ENCODE measurements at regions not wholly inside any gene's neighbourhood (a gene's known extent, or its start where the extent isn't known, plus 50 kb on each side); places are given as distances from the start of the nearest gene placed in this dataset.
A peak's percentile ranks its signal among the peaks of the same experiment; 100 is the strongest.

DNA sequence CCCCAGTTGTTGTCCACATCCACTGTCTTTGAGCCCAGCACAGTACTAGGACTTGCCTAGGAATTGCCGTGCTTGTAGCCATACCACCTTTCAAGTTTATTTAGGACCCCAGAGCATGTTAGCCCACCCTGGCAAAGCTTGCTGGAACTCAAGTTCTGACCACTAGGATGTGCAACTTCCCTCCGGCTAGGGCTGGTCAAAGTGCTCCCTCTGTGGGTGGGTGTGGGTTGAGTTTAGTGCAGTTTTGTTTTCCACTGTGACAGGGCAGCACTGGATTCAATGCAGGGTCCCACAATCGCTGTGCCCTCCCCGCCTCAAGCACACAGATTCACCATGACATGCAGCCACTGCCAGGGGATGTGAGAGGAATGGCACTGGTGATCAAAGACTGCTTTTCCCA is 96.0 kb downstream of the RASGEF1B start:
- Mint-ChIP-seq H3K4me1 (ENCODE audit: low read depth) (no peaks in the 10 kb centered on the region), H3K27me3 (ENCODE audit: low read depth) (no peaks in the 10 kb centered on the region)
- DNase-seq = no peak

DNA sequence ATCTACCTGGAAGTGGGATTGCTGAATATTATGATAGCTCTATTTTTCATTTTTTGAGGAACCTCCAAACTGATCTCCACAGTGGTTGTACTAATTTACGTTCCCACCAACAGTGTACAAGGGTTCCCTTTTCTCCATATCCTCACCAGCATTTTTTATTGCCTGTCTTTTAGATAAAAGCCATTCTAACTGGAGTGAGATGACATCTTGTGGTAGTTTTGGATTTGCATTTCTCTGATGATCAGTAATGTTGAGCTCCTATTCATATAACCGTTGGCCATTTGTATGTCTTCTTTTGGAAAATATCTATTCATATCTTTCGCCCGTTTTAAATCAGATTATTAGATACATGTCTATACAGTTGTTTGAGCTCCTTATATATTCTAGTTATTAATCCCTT is 101.8 kb downstream of the RASGEF1B start:
- H3K27ac Mint-ChIP-seq = no peak overlapping the region
- peaks cover 26% of the 10 kb centered on the region for H3K27me3 Mint-ChIP-seq (ENCODE audit: low read depth)
- H3K4me1 Mint-ChIP-seq (ENCODE audit: low read depth) = no peaks in the 10 kb centered on the region
- DNase-seq (no peak), ATAC-seq (replicated peaks in 1 of 2) (no peak)
- H3K9me3 Mint-ChIP-seq = no peaks in the 10 kb centered on the region
- peaks cover 0 to 2% of the 10 kb centered on the region in 2 donors for H3K36me3 Mint-ChIP-seq (ENCODE audit: insufficient read depth in 2 of 2)
- no peak overlapping the region for H3K4me3 Mint-ChIP-seq

More for the DNA sequence above, 96.0 kb downstream of the RASGEF1B start:
- no peak overlapping the region for H3K4me3 Mint-ChIP-seq
- H3K36me3 Mint-ChIP-seq (ENCODE audit: insufficient read depth in 2 of 2) = no peaks in the 10 kb centered on the region
- H3K9me3 Mint-ChIP-seq = no peaks in the 10 kb centered on the region
- no peak overlapping the region for H3K27ac Mint-ChIP-seq
- ATAC-seq (replicated peaks in 1 of 2) = no peak

DNA sequence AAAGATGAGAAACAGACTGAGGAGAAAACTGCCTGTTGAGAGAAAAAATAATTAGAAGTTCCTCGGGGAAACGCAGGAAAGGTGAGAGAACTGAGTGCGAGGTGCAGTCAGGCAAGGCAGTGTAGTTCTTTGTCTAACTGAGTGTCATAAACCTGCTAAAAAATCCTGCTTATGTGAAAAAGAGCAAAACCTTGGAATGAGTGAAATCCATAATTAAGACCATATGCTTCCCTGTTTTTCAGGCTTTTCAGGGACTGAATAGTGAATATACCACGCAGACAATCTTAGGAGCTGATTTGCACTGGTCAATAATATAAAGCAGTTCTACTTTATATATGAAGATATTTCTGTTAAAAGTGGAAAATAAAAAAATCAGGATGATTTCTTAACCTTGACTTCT is 104.9 kb downstream of the RASGEF1B start:
- Mint-ChIP-seq H3K27me3 (ENCODE audit: low read depth) (peaks cover 40% of the 10 kb centered on the region), H3K27ac (no peak overlapping the region), H3K9me3 (no peaks in the 10 kb centered on the region), H3K4me3 (no peak overlapping the region), H3K4me1 (ENCODE audit: low read depth) (no peaks in the 10 kb centered on the region), H3K36me3 (ENCODE audit: insufficient read depth in 2 of 2) (peaks cover 0 to 2% of the 10 kb centered on the region in 2 donors)
- DNase-seq (no peak), ATAC-seq (replicated peaks in 1 of 2) (no peak)

DNA sequence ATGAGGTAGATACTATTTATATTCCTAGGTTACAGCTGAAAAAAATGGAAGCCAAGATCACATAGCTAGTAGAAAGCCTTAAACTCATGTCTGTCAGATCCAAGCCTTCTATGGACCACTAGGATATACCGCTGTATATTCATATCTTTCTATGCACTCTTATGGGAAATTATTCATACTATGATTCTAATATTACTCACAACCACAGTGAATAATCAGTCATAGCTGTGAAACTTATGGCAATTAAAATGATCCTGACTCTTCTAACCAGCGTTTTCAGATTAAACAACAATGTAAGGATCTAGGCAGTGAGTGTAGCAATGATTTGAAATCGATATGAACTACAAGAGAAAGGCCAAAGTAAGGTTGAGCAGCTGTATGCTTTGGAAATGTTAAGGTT is 111.0 kb downstream of the RASGEF1B start:
- Mint-ChIP-seq H3K36me3 (ENCODE audit: insufficient read depth in 2 of 2) (no peaks in the 10 kb centered on the region), H3K4me1 (ENCODE audit: low read depth) (peaks cover 6% of the 10 kb centered on the region), H3K9me3 (no peaks in the 10 kb centered on the region), H3K27me3 (ENCODE audit: low read depth) (peaks cover 38% of the 10 kb centered on the region), H3K4me3 (no peak overlapping the region), H3K27ac (no peak overlapping the region)
- ATAC-seq (replicated peaks in 1 of 2) (peak; percentile 29 to 49), DNase-seq (no peak)

DNA sequence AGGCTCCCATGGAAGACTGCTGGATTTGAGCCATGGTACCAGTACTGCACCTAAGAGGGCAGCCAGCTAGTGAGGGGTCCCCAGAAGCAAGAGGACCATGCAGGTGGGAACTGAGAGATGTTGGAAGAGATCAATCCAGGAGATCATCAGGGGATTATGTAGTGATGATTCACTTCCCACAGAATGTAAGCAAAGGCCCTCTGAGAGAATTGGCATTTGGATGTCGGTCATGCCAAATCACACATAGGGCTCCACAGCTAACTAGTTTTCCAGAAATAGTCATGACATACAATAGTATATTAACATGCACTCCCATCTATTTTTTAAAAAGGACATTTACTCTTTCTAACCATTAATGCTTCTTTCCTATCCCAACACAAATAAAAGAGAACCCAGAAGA is 112.5 kb downstream of the RASGEF1B start:
- ATAC-seq (replicated peaks in 1 of 2) (no peak), DNase-seq (no peak)
- no peak overlapping the region for H3K4me3 Mint-ChIP-seq
- H3K9me3 Mint-ChIP-seq = no peaks in the 10 kb centered on the region
- peaks cover 6% of the 10 kb centered on the region for H3K4me1 Mint-ChIP-seq (ENCODE audit: low read depth)
- H3K27ac Mint-ChIP-seq = no peak overlapping the region
- H3K36me3 Mint-ChIP-seq (ENCODE audit: insufficient read depth in 2 of 2) = no peaks in the 10 kb centered on the region
- peaks cover 26% of the 10 kb centered on the region for H3K27me3 Mint-ChIP-seq (ENCODE audit: low read depth)

DNA sequence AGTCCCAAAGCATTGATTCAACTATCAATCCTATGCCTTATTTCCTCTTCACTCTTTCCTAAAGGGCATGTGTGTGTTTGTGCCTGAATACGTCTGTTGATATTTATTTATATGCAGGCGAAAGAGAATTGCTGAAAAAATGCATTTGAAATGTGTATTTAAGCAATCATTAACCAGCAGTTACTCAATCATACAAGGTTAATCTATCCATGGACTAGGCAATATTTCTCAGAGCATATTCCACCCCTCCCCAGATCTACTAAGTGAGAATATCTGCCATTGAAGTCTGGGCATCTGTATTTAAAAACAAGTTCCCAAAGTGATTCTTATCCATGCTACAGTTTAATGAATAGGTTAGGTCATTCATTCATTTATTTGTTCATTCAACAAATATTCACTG is 113.6 kb downstream of the RASGEF1B start:
- Mint-ChIP-seq H3K4me3 (no peak overlapping the region), H3K36me3 (ENCODE audit: insufficient read depth in 2 of 2) (no peaks in the 10 kb centered on the region), H3K9me3 (no peaks in the 10 kb centered on the region), H3K4me1 (ENCODE audit: low read depth) (peaks cover 6% of the 10 kb centered on the region), H3K27me3 (ENCODE audit: low read depth) (peaks cover 31% of the 10 kb centered on the region), H3K27ac (no peak overlapping the region)
- no peak for ATAC-seq (replicated peaks in 1 of 2)
- DNase-seq = no peak

DNA sequence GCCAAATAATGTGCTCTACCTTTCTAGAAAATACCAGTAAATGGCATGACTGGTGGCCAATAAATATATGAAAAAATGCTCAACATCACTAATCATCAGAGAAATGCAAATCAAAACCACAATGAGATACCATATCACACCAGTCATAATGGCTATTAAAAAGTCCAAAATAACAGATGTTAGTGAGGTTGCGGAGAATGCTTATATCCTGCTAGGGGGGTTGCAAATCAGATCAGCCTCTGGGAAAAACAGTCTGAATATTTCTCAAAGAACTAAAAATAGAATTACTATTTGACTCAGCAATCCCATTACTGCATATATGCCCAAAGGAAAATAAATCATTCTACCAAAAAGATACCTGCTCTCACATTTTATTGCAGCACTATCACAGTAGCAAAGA is 115.1 kb downstream of the RASGEF1B start:
- H3K4me3 Mint-ChIP-seq = no peak overlapping the region
- no peaks in the 10 kb centered on the region for H3K36me3 Mint-ChIP-seq (ENCODE audit: insufficient read depth in 2 of 2)
- ATAC-seq (replicated peaks in 1 of 2) (no peak), DNase-seq (no peak)
- H3K27me3 Mint-ChIP-seq (ENCODE audit: low read depth) = peaks cover 41% of the 10 kb centered on the region
- peaks cover 6% of the 10 kb centered on the region for H3K4me1 Mint-ChIP-seq (ENCODE audit: low read depth)
- no peak overlapping the region for H3K27ac Mint-ChIP-seq
- no peaks in the 10 kb centered on the region for H3K9me3 Mint-ChIP-seq

DNA sequence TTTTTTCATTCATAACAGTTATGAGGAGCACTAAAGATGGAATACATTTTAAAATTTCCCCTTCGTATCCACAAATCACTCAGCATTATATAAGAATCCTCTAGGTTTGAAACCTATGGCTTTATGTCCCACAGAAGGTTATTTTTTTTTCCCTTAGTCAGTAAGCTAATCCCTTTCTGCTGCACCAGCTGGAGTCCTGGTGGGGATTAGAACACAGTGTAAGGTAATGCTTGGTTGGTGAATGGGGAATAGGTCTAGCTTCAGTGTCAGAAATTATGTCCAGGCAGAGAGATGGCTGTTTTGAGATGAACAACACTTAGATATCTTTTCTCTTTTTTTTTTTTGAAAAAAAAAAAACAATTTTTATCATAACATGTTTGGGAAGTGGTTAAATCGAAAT is 116.6 kb downstream of the RASGEF1B start:
- Mint-ChIP-seq H3K4me1 (ENCODE audit: low read depth) (no peaks in the 10 kb centered on the region), H3K4me3 (no peak overlapping the region), H3K36me3 (ENCODE audit: insufficient read depth in 2 of 2) (no peaks in the 10 kb centered on the region), H3K27me3 (ENCODE audit: low read depth) (peaks cover 44% of the 10 kb centered on the region), H3K27ac (no peak overlapping the region), H3K9me3 (no peaks in the 10 kb centered on the region)
- ATAC-seq (replicated peaks in 1 of 2) (no peak), DNase-seq (no peak)

DNA sequence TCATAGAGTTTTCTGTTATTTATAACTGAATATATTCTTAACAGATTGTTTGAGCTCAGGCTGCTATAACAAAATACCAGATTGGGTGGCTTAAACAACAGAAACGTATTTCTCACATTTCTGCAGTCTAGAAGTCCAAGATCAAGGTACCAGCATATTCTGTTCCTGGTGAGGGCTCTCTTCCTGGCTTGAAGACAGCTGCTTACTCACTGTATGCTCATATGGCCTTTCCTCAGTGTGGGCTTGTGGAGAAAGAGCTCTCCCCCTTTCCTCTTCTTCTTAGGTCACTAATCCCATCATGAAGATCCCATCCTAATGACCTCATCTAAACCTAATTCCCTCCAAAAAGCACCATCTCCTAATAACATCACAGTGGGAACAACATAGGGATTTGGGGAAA is 117.8 kb downstream of the RASGEF1B start:
- Mint-ChIP-seq H3K9me3 (no peaks in the 10 kb centered on the region), H3K4me3 (no peak overlapping the region), H3K27me3 (ENCODE audit: low read depth) (peaks cover 35% of the 10 kb centered on the region), H3K36me3 (ENCODE audit: insufficient read depth in 2 of 2) (no peaks in the 10 kb centered on the region), H3K4me1 (ENCODE audit: low read depth) (no peaks in the 10 kb centered on the region), H3K27ac (no peak overlapping the region)
- ATAC-seq (replicated peaks in 1 of 2) (no peak), DNase-seq (no peak)

DNA sequence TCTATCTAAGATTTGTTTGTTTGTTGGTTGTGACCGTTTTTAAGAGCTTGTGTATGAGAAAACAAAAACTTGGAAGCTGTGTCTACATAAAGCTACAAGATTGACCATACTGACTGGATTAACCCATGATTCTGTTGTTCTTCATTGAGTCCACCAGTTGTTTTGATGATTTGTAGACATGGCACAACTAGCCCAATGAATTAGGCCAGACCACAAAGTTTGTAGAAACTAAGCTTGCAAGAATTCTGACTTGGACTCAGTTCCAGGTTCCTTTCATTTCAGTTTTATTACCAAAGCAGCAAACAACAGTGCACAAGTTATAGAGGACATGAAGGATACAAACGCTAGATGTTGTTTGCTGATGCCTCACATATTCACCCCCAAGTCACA is 119.3 kb downstream of the RASGEF1B start:
- Mint-ChIP-seq H3K36me3 (ENCODE audit: insufficient read depth in 2 of 2) (no peaks in the 10 kb centered on the region), H3K27me3 (ENCODE audit: low read depth) (peaks cover 25% of the 10 kb centered on the region), H3K9me3 (no peaks in the 10 kb centered on the region), H3K27ac (no peak overlapping the region), H3K4me3 (no peak overlapping the region), H3K4me1 (ENCODE audit: low read depth) (no peaks in the 10 kb centered on the region)
- ATAC-seq (replicated peaks in 1 of 2) (no peak), DNase-seq (no peak)

DNA sequence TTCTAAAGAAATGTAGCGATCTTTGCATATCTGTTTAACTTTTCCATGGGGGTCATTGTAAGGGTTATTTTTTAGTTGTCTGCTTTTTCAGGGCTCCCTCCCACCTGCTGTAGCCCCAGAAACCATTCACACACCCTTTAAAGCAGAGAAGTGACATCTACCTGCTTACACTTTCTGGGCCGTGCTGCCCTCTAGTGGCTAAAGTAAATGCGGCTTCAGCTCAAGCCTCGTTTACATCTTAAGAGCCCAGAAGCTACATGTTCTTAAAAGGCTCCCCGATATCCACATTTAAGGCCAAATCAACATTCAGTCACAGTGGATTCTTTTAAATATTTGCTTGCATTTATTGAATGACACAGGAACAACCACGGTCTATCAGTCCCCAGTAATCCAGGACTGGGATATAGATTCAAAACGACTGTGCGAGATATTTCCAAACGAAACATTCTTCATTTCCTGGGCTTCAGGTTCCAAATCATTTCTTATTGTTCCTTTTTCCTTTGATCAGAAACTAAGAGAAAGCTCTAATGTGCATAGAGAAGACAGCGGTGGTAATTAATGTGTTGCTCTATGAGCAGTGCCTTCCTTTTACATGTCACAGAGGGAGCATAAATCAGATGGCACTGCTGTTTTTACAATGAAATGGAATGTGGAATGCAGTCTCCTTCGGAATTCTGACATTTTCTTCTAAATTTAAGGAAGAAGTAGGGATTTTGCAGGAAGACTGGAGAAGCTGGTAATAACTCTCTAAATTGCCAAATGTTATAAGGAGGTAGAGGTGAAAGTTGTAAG is 119.9 kb downstream of the RASGEF1B start:
- Mint-ChIP-seq H3K36me3 (ENCODE audit: insufficient read depth in 2 of 2) (no peaks in the 10 kb centered on the region), H3K4me1 (ENCODE audit: low read depth) (no peaks in the 10 kb centered on the region), H3K9me3 (no peaks in the 10 kb centered on the region), H3K27me3 (ENCODE audit: low read depth) (peaks cover 25% of the 10 kb centered on the region), H3K27ac (no peak overlapping the region), H3K4me3 (no peak overlapping the region)
- DNase-seq = peak; percentile 60 to 62
- peak in 1 of 2 donors; percentile 45 for ATAC-seq (replicated peaks in 1 of 2)

DNA sequence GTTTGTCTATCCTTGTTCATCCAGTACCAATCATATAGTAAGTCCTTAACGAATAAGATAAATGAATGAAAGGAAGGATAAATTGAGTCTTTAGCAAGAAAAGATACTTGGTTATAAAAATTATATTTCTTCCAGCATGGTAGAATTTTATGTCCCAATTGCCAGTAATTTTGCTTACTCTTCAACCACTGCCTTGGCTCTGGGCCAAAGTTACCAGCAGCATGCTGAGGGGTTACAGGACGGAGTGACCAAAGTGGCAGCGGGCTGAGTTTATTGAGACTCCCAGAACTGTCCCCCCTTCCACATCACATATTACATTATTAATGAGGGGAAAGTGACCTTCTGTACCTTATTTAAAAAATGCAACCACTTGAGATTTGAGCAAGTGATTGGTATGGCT is 121.7 kb downstream of the RASGEF1B start:
- DNase-seq (no peak), ATAC-seq (replicated peaks in 1 of 2) (no peak)
- Mint-ChIP-seq H3K27me3 (ENCODE audit: low read depth) (peaks cover 25% of the 10 kb centered on the region), H3K27ac (no peak overlapping the region), H3K4me1 (ENCODE audit: low read depth) (no peaks in the 10 kb centered on the region), H3K36me3 (ENCODE audit: insufficient read depth in 2 of 2) (no peaks in the 10 kb centered on the region), H3K9me3 (no peaks in the 10 kb centered on the region), H3K4me3 (no peak overlapping the region)

DNA sequence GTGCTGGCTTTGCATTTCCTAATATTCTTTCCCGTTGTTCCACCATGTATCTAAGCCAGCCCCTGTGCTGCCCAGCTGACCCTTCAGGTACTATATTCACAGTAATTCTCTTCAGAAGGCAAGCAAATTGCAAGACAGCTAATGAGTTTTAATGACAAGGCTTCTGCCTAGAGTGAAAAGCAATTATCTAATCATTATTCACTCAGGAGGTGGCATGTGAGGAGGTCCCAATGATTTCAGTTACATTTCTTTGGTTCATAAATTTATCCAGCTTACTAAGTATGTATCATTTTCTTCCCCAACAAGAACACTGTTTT is 123.0 kb downstream of the RASGEF1B start:
- no peaks in the 10 kb centered on the region for H3K4me1 Mint-ChIP-seq (ENCODE audit: low read depth)
- no peaks in the 10 kb centered on the region for H3K36me3 Mint-ChIP-seq (ENCODE audit: insufficient read depth in 2 of 2)
- DNase-seq (no peak), ATAC-seq (replicated peaks in 1 of 2) (no peak)
- H3K4me3 Mint-ChIP-seq = no peak overlapping the region
- no peaks in the 10 kb centered on the region for H3K9me3 Mint-ChIP-seq
- H3K27ac Mint-ChIP-seq = no peak overlapping the region
- peaks cover 24% of the 10 kb centered on the region for H3K27me3 Mint-ChIP-seq (ENCODE audit: low read depth)

DNA sequence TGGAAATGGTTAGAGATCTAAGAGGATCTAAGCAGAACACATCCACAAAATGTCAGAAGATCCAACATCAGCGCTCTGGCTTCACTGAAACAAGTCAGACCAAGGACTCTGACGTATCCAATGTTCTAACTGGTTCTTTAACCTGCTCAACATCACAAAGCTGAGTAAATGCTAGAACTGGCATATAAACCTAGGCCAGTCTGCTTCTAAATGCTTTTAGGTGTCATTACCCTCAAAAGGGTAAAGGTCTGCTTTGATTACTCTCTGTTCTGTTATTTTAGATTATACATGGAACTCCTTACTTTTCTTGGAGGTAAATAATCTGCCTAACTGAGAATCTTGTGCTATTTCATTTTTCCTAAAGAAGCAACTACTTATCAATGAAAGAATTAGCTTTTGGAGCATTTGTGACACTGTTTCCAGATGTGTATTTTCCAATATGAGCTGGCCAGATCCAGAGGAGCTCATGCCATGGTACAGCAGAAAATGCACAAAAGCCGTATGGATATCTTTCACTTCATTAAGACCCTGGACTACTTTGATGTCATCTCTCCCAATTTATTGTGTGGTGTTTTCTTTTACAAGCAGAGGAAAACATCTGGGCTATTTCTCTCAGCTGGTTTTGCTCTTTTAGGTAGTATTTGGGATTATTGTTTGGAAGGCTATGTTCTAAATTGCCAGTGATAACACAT is 123.5 kb downstream of the RASGEF1B start:
- ATAC-seq (replicated peaks in 1 of 2) (no peak), DNase-seq (no peak)
- H3K4me3 Mint-ChIP-seq = no peak overlapping the region
- no peak overlapping the region for H3K27ac Mint-ChIP-seq
- H3K9me3 Mint-ChIP-seq = no peaks in the 10 kb centered on the region
- no peaks in the 10 kb centered on the region for H3K36me3 Mint-ChIP-seq (ENCODE audit: insufficient read depth in 2 of 2)
- H3K4me1 Mint-ChIP-seq (ENCODE audit: low read depth) = no peaks in the 10 kb centered on the region
- H3K27me3 Mint-ChIP-seq (ENCODE audit: low read depth) = peaks cover 19% of the 10 kb centered on the region
